Uterus (tissue), 2 donors: ENCODE measurements at regions not wholly inside any gene's neighbourhood (a gene's known extent, or its start where the extent isn't known, plus 50 kb on each side); places are given as distances from the start of the nearest gene placed in this dataset.

Source experiments
- CTCF ChIP-seq, 4 experiments: fragments of 200-600 bp in 2 of 4; fragments of 450-650 bp in 2 of 4; sonication (generic) in 2 of 4; IDR thresholded peaks; one replicate each; pipeline ENCODE4 v1.5.1; 2016 to 2019; ENCODE audit warnings: antibody characterized with exemption in 4 of 4, mild to moderate bottlenecking in 2 of 4, moderate library complexity in 1 of 4
- POLR2A ChIP-seq, 2 donors: fragments of 450-650 bp; IDR thresholded peaks; one replicate each; pipeline ENCODE4 v1.6.1; 2016; ENCODE audit warnings: antibody characterized with exemption in 2 of 2, mild to moderate bottlenecking in 1 of 2, moderate library complexity in 1 of 2

DNA sequence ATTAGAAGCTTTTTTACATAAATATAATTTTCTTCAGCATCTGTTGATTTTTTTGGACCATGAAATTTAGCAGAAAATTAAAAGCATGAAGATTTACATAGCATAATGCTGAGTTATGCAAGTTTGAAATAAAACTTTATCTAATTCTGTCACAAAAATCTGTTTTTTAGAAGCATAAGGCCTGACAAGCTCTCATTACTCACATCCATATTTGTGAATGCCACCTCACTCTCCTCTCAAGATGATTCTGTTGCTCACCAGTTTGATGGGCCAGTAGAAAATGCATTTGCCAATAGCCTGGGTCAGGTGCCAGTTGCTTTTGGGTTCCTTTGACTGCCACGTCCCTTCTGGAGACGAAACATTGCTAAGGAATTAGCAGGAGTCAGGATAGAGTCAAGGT lies 181.5 kb upstream of the ATP2B1 start:
- TF ChIP-seq POLR2A (IDR thresholded peaks at IDR 0.05), result no peak
- no peak for TF ChIP-seq CTCF (IDR thresholded peaks at IDR 0.05)
